Heart left ventricle (tissue), 13 donors: ENCODE measurements at regions not wholly inside any gene's neighbourhood (a gene's known extent, or its start where the extent isn't known, plus 50 kb on each side); places are given as distances from the start of the nearest gene placed in this dataset.

Experiments used
- CTCF ChIP-seq, 12 donors: fragments of 200-600 bp; sonication (generic) in 4 of 12; IDR thresholded peaks; one replicate each; pipeline versions ENCODE4 v1.5.0 to v1.8.0; 2018 to 2022; ENCODE audit warnings: antibody characterized with exemption in 12 of 12, mild to moderate bottlenecking in 5 of 12
- POLR2A ChIP-seq, 2 donors: fragments of 450-650 bp; IDR thresholded peaks; one replicate each; pipeline ENCODE4 v1.6.1; 2017; ENCODE audit warnings: antibody characterized with exemption in 2 of 2, mild to moderate bottlenecking in 2 of 2, moderate library complexity in 2 of 2
- donor health status: ischemic (EF 13 %, LVEDD 7.1; RV severe dilation, severe dysfunction).
- donor health status: DM: no; HTN: yes; CAD: no.
- donor health status: DM: no; HTN: no; CAD: no.
- donor health status: ischemic (EF 25% LVEDD 6.9; RV normal size, moderate dysfunction).
- donor health status: ischemic (EF 25% LVEDD 5.7; RV mildly dilated, moderate dysfunction).
- donor health status: ischemic (EF 35%, LVEDD 5.7; RV mildly dilated, moderate dysfunction).
- donor health status: nonischemic (EF 11% LVEDD 7.7; RV severe dilation, severe dysfunction).
- donor health status: DM: yes; HTN: yes; CAD: no.
- donor health status: PGD.
- donor health status: ischemic (EF 29% LVEDD 5.4; RV normal size, mild dysfunction).
- donor health status: nonischemic (EF 23%, LVEDD 6.1; RV moderate dilation, normal function).

DNA sequence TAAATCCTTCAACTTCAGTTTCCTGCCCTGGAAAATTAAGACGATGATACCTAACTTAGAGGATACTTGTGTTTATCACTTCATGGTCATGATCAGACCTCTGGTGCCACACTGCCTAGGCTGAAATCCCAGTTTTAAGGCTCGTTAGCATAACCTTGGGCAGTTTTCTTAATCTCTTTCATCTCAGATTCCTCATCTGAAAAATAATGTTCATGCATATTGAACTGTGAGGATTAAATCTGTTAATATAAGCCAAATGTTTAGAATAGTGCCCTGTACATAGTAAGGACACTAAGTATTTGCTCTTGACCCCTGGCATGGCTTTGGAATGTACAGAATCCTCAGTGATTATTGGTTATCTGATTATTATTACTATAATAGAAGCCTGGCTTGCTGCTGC lies 79.7 kb downstream of the OGFRL1 start:
- TF ChIP-seq POLR2A (IDR thresholded peaks at IDR 0.05), result no peak
- no peak for TF ChIP-seq CTCF (IDR thresholded peaks at IDR 0.05)
